Mesothelial cell of epicardium (in vitro differentiated cells): ENCODE measurements at regions not wholly inside any gene's neighbourhood (a gene's known extent, or its start where the extent isn't known, plus 50 kb on each side); places are given as distances from the start of the nearest gene placed in this dataset.
"Not testable (repeated sequence)": the region's sequence is repeated elsewhere in the genome, so short reads cannot be mapped to it uniquely, and the experiment has no call there.

ENCODE experiments used
- DNase-seq, 2 experiments: peaks; one replicate each; pipeline ENCODE4 v3.0.0; 2021; ENCODE audit warnings: low spot score in 2 of 2; ENCODE audit not compliant: unreplicated experiment in 2 of 2
- H3K27ac Mint-ChIP-seq: 2 replicates; pipeline ENCODE4 v1.8.0; 2021; ENCODE audit warnings: mixed read lengths
- H3K27me3 Mint-ChIP-seq: 2 replicates; pipeline ENCODE4 v1.8.0; 2021; ENCODE audit warnings: low read depth, mixed read lengths
- H3K36me3 Mint-ChIP-seq: 2 replicates; pipeline ENCODE4 v1.8.0; 2021; ENCODE audit warnings: mixed read lengths
- H3K4me1 Mint-ChIP-seq: 2 replicates; pipeline ENCODE4 v1.8.0; 2021; ENCODE audit warnings: mixed read lengths
- H3K4me3 Mint-ChIP-seq: 2 replicates; pipeline ENCODE4 v1.8.0; 2021; ENCODE audit warnings: mild to moderate bottlenecking, moderate library complexity, mixed read lengths
- H3K9me3 Mint-ChIP-seq: 2 replicates; pipeline ENCODE4 v1.8.0; 2021; ENCODE audit warnings: mixed read lengths
- TF ChIP-seq, protein P1 (sequence below): fragments of 200-600 bp; sonication (generic); IDR thresholded peaks from one replicate; pipeline ENCODE4 v1.5.0; 2021; ENCODE audit warnings: antibody characterized with exemption; ENCODE audit not compliant: unreplicated experiment

DNA sequence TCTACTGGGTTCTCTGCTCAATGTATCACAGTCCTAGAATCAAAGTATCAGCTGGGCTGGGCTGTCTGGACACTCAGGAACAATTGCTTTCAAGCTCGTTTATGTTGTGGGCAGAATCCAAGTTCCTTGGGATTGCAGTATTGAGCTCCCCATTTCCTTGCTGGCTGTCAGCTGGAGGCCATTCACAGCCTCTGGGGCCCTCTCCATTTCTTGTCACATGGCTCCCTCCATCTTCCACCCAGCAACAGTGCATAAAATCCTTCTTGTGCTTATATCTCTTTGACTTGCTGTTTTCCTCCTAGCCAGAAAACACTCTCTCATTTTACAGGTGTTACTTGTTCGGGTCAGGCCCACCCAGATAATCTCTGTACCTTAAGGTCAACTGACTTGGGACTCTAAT lies 363.5 kb downstream of the IGSF11 start:
- no peaks in the 10 kb centered on the region for H3K9me3 Mint-ChIP-seq
- peaks cover 1% of the 10 kb centered on the region for H3K27me3 Mint-ChIP-seq
- H3K4me1 Mint-ChIP-seq, result no peaks in the 10 kb centered on the region
- H3K4me3 Mint-ChIP-seq, result no peak overlapping the region
- DNase-seq, result no peak
- no peaks in the 10 kb centered on the region for H3K36me3 Mint-ChIP-seq
- TF ChIP-seq, protein P1, sequence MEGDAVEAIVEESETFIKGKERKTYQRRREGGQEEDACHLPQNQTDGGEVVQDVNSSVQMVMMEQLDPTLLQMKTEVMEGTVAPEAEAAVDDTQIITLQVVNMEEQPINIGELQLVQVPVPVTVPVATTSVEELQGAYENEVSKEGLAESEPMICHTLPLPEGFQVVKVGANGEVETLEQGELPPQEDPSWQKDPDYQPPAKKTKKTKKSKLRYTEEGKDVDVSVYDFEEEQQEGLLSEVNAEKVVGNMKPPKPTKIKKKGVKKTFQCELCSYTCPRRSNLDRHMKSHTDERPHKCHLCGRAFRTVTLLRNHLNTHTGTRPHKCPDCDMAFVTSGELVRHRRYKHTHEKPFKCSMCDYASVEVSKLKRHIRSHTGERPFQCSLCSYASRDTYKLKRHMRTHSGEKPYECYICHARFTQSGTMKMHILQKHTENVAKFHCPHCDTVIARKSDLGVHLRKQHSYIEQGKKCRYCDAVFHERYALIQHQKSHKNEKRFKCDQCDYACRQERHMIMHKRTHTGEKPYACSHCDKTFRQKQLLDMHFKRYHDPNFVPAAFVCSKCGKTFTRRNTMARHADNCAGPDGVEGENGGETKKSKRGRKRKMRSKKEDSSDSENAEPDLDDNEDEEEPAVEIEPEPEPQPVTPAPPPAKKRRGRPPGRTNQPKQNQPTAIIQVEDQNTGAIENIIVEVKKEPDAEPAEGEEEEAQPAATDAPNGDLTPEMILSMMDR, result no peak
- no peak overlapping the region for H3K27ac Mint-ChIP-seq

DNA sequence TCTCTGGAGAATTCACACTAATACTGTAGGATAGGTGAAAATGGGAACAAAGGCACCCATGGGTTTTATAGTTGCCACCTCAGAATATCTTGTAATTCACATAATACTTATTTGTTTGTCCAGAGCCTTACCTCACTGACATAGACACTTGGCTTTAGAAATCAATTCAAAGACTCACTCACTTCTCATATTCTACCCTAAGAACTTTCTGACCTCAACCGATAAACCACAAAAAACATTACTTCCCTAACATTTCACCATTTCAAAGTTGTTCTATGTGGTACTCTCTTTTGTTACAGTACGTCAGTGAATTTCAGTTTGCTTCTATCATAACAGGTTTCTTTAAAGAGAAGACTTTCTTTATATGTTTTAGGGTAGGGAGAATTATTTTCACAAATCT lies 359.3 kb downstream of the IGSF11 start:
- Mint-ChIP-seq H3K9me3 (no peaks in the 10 kb centered on the region), H3K4me1 (no peaks in the 10 kb centered on the region), H3K27me3 (no peaks in the 10 kb centered on the region), H3K36me3 (no peaks in the 10 kb centered on the region), H3K4me3 (no peak overlapping the region), H3K27ac (no peak overlapping the region)
- TF ChIP-seq, protein P1, result no peak
- no peak for DNase-seq

- DNase-seq, H3K4me3 Mint-ChIP-seq, H3K36me3 Mint-ChIP-seq, H3K9me3 Mint-ChIP-seq, H3K27ac Mint-ChIP-seq, H3K4me1 Mint-ChIP-seq, H3K27me3 Mint-ChIP-seq: not testable (repeated sequence)
Observed at GRCh38 chr3:118678663-118679062, 356.0 kb downstream of the IGSF11 start.

GRCh38 chr3:118682921-118683320 lies 351.7 kb downstream of the IGSF11 start:
- no peak for DNase-seq
- Mint-ChIP-seq H3K9me3 (peaks cover 3% of the 10 kb centered on the region), H3K4me3 (no peak overlapping the region), H3K36me3 (no peaks in the 10 kb centered on the region), H3K4me1 (peaks cover 9% of the 10 kb centered on the region), H3K27ac (no peak overlapping the region), H3K27me3 (peaks cover 5% of the 10 kb centered on the region)
- TF ChIP-seq, protein P1, result no peak

DNA sequence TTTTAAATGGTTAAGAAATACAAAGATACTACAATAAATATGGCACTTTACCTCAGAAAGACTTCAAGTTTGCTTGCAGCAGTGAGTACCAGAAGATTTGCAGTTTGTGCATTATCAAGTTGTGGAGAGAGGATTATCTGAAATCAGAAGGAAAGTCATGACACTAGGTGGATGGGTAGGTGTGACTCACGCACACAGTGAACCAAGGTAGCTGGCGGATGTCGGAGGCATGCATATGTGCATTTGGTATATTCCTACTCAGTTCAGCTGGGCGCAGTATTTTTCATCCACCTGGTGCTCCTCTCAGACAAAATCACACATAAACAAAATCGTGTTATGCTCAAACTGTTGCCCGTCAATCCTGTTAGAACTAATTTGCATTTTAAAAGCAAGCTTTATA lies 351.0 kb downstream of the IGSF11 start:
- H3K36me3 Mint-ChIP-seq, result no peaks in the 10 kb centered on the region
- H3K27ac Mint-ChIP-seq, result no peak overlapping the region
- H3K4me3 Mint-ChIP-seq, result no peak overlapping the region
- DNase-seq, result no peak
- H3K4me1 Mint-ChIP-seq, result peaks cover 9% of the 10 kb centered on the region
- H3K27me3 Mint-ChIP-seq, result peaks cover 5% of the 10 kb centered on the region
- TF ChIP-seq, protein P1, result no peak
- H3K9me3 Mint-ChIP-seq, result peaks cover 3% of the 10 kb centered on the region

DNA sequence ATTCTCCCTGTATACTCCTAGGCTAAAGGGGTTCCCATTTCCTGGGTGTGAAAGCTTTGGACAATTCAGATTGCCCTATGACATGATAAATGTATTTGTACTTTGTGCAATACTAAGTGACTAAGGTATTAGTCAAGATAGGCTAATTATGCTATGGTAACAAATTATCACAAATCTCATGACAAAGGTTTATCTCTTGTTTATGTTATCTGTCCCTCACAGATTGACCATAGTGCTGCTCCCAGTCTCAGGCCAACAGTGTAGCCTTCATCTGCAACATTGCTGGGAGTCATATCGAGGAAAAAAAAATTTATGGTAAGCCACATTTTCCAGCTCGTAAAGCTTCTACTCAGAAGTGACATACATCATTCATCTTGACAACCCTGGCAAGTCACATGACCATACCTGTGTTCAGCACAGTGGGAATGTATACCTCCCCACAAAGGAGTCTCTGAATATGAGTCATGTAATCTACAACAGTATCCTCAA lies 346.2 kb downstream of the IGSF11 start:
- Mint-ChIP-seq H3K4me1 (peaks cover 6% of the 10 kb centered on the region), H3K4me3 (no peak overlapping the region), H3K36me3 (no peaks in the 10 kb centered on the region), H3K27me3 (peaks cover 5% of the 10 kb centered on the region), H3K9me3 (no peaks in the 10 kb centered on the region), H3K27ac (no peak overlapping the region)
- TF ChIP-seq, protein P1, result no peak
- DNase-seq, result no peak
